ENCODE measurements at regions not wholly inside any gene's neighbourhood (a gene's known extent, or its start where the extent isn't known, plus 50 kb on each side); places are given as distances from the start of the nearest gene placed in this dataset.

DNA sequence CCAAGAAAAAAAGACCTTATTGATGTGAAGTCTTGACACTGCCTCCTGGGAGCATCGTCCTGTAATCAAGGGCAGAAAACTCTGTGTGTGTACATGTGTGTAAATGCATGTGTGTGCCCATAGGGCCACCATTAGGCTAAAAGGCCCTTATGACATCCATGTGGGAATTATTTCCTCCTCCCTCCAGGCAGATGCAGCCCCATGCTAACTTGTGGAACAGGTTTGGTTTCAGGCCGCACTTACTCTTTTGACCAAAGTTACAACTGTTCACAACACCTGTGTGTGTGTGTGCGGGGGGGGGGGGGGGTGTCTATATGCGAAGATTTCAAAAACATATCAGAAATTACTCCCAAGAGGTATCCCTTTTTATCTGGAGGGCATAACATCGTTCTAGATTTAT is 87.4 kb upstream of the SLC14A2 start:
- DNase-seq (ENCODE audit: low read depth): no peak

DNA sequence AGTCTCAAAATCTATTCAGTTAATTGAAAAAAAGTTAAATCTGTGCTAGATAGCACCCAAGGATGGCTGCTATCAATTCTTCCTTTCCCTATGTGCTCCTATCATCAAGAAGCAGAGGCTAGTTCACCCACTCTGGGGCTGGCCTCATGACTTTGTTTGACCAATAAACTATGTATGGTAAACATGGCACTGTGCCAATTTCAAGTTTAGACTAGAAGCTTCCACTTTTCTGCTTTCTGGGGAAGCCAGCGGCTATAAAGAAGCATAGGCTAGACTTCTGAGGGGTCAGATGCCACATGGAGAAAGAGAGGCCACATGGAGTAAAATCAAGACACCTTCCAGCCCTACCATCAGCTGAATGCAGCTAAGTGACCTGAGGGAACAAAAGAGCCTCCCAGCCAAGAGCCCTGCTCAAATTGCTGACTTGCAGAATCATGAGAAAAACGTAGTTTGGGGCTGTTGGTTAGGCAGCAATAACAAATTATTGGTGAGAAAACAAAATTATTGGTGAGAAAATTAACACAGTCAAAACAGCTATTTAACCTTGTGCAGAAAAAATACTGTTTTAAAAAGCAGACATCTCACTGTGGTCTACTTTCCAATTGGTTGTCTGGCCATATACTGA is 86.5 kb upstream of the SLC14A2 start:
- DNase-seq (ENCODE audit: low read depth): no peak

DNA sequence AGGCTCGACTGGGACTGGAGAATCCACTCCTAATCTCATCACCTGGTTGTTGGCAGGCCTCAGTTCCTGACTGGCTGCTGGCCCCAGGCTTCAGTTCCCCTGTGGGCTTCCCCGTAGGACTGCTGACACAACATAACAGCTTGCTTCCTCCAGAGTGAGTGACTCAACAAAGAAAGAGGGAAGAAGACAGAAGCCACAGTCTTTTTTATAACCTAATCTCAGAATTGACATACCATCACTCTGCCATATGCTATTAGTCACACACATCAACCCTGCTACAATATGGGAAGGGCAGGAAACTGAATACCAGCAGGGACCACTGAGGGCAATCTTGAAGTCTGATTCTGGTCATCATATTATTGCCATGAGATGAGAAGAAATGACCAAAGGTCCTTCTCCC is 76.8 kb upstream of the SLC14A2 start:
- DNase-seq (ENCODE audit: low read depth): no peak

- no peak for DNase-seq (ENCODE audit: low read depth)
Measured at GRCh38 chr18:45539491-45539891, 75.8 kb upstream of the SLC14A2 start.

GRCh38 chr18:45540125-45540524 is 75.2 kb upstream of the SLC14A2 start:
- DNase-seq (ENCODE audit: low read depth): no peak

DNA sequence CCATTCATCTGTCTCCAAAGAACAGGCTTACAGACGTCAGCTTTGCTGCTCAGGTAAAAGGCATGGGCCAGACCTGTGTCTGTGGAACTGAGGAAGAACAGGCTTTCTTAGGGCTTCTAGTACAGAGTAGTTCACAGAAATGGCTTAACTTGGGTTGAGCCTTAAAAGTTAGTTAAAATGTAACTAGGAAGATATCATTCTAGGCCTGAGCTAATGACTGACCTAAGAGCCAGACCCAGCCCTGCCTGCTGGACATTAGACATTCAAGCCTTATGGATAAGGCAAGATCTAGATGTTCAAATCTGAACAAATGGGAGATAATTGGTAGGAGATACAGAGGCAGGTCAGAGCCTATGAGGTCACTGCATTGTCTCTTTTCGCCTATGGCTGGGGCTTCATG is 73.9 kb upstream of the SLC14A2 start:
- no peak for DNase-seq (ENCODE audit: low read depth)

DNA sequence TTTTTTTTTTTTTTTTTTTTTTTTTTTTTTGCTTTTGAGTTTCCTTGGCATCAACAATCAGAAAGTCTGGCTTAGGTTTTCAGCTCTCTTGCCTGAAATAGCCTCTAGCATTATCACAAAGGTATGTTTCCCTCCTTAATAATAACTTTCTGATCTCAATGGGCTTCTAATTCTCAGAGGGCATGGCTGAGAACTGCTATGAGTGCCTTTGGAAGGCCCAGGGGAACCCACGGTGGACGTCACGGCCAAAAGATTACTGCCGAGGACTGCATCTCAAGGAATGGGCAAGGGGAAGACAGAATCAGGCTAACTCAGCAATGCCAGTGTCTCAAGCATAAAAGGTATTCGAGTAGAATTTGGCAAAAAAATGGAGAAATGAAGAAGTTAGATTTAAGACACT is 73.2 kb upstream of the SLC14A2 start:
- no peak for DNase-seq (ENCODE audit: low read depth)

DNA sequence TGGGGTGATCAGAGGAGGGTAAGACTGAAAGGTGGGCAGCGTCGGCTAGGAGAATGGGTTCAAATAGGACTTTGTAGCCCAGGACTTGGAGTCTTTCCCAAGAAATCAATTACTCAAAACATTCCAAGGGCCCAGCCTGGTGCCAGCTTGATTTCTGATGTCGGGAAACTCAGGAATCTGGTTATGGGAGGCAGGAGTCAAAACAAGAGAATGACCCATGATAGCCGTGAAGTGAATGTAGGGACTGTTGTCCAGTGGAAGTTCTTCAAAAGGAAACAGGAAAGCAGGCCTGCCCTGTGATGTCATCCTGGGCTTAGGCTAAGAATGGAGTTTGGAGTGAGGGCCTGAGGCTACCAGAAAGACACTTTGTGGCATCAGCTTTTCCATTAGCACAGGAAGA is 67.4 kb upstream of the SLC14A2 start:
- no peak for DNase-seq (ENCODE audit: low read depth)

DNA sequence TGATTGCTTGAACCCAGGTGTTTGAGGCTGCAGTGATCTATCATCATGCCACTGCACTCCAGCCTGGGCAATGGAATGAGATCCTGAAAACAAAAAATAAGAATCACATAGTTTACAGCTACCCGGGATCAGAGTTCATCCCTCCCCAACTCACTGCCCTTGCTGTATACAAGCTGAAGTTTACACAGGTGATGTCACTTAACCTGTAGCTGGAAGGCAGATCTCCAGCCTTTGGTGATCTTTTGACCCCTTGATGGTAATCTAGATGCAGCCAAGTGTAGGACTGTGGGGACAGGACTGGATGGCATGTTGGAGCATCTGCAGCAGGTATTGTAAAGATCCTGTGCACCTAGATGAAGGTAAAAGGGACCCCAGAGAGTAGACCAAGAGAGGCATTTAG is 66.7 kb upstream of the SLC14A2 start:
- DNase-seq (ENCODE audit: low read depth): no peak

DNA sequence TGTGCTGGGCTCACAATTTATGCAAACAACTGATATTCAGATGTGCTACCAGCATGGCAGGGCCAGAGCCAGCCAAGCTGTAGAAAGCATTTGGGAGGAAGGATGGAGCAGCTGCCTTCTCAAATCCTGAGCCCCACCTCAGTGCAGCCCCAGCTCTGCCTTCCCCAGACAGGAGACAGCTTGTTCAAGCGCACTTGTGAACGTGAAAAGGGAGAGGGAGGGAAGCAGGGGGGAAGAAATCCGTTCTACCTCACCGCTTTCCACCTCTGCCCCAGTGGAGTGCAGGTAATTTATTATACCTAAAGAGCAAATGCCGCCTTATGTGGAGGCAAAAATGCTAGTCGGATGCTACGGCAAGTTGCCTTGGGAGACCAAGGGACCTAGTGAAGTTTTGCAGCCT is 66.0 kb upstream of the SLC14A2 start:
- DNase-seq (ENCODE audit: low read depth): no peak

GRCh38 chr18:45551142-45551815 is 64.0 kb upstream of the SLC14A2 start:
- no peak for DNase-seq (ENCODE audit: low read depth)

DNA sequence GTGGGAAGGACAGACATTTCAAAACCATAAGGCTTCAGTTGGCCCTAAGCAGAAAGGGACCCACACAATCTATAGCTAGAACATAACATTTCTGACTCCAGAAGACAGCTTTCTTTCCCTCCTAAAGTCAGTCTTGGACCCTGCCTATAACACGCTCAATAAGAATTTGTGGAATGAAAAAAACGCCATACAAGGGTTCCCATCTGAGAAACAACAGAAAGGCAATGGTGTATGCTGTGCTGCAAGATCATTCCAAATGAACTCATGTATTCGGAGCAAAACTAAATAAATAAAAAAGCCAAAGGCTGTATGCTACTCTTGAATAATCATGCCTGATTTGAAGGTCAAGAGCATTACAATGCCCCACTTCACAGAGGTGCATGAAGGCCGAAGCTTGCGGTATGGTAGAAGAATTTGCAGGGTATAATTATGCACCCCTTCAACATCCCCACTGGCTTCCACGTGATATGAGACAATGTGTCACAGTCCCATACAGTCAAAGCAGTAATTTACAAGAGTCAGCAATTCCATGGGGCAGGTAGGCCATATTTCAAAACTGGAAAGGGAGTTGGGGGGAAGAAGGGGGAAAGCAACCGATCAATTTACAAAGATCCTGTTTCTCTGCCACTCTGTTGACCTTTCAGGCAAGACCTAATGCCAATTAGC is 61.4 kb upstream of the SLC14A2 start:
- DNase-seq (ENCODE audit: low read depth): no peak

GRCh38 chr18:45554389-45554737 is 60.9 kb upstream of the SLC14A2 start:
- DNase-seq (ENCODE audit: low read depth): no peak

- no peak for DNase-seq (ENCODE audit: low read depth)
Measured at GRCh38 chr18:45556222-45556621, 59.1 kb upstream of the SLC14A2 start.

GRCh38 chr18:45557287-45557686 is 58.0 kb upstream of the SLC14A2 start:
- DNase-seq (ENCODE audit: low read depth): no peak

GRCh38 chr18:45557779-45558178 is 57.5 kb upstream of the SLC14A2 start:
- DNase-seq (ENCODE audit: low read depth): no peak

DNA sequence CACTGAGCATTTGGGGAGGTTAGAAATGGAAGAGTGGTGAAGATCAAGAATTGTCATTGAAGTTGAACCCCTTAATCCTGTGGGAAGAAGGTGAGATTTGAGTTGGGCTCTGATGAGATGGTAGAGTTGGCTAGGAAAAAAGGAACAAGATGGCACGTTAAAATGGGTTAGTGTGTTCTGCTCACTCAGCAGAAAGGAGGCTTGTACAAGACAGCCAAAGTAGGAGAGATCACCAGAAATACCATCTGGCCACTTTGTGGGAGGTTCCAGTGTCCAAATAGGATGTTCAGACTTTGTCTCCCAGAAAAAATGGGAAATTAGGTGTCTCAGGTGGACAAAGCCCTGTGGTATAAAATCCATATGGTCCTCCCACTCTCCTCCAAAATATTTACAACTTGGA is 56.0 kb upstream of the SLC14A2 start:
- DNase-seq (ENCODE audit: low read depth): no peak

- no peak for DNase-seq (ENCODE audit: low read depth)
Measured at GRCh38 chr18:45560870-45561269, 54.4 kb upstream of the SLC14A2 start.

DNA sequence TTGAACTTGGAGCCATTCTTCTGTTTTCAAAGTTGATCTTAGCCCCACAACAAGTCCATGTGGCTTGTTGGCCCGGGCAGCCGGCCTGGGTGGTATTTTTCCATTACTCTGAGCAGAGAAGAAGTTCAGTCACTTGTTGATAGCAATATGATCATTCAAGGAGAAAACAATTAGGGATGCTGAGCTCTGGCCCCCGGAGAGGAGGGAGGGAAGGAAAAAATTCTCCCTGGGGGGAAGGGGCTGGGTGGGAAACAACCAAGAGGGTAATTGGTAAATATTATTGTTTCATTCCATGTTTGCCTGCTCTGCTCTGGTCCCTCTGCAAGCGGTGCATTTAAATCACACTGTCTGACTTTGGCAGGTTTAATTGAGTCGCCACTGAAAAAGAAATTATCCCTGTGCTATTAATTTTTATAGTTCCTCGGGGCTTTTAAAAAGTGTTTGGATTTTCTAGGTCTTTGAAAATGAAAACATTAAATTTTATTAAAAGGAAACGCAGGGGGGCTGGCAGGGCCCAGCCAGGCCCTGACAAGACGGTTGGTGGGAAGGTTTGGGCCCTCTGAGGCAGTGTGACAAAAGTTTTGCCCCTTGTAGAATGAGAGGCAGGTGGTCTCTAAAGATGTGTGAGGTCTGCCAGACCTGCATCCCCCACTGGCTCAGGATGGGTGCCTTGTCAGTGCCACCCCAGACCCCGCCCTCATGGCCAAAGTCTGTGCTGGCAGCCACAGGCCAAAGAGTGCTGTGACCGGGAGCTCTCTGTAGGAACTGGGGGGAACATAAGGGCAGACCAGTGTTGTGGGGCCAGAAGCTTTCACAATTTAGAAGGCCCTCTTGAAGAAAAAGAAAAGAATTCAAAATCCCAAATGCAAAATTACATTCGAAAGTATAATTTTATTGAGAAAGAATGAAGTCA is 52.5 kb upstream of the SLC14A2 start:
- no peak for DNase-seq (ENCODE audit: low read depth)

DNA sequence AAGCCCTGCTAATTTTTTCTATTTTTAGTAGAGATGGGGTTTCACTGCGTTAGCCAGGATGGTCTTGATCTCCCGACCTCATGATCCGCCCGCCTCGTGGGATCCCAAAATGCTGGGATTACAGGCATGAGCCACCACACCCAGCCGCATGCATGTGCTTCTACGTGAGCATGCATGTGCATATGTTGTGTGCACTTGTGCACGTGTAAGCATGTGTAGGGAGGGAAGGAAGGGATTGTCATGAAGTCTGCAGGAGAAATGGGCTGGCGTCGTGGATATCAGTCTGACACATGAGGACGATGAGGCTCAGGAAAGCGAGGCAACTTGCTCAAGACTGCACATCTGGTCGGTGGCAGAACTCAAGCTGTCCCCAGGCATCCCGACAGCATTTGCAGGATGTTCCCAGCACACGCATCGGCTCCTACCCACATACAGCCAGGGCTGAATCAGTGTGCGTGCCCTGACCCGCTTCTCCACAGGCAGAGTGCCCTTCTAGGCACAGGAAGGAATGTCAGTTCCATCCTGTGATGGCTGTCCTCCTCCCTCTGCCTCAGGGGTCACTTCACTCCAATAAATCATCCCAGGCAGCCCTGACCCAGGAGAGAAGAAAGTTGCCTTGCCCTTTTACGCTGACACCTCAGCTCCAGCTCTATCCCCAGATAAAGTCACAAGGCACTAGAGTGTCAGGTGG is 49.9 kb upstream of the SLC14A2 start:
- no peak for DNase-seq (ENCODE audit: low read depth)

Data from fibroblast of the conjunctiva (primary cell).